K562 (cell line): ENCODE measurements at regions not wholly inside any gene's neighbourhood (a gene's known extent, or its start where the extent isn't known, plus 50 kb on each side); places are given as distances from the start of the nearest gene placed in this dataset.

Experiments
- ATAC-seq: fragments of 200-7000 bp; cut with Tn5 transposase; 3 replicates; pipeline ENCODE4 v1.9.1; 2020; ENCODE audit warnings: moderate library complexity
- BruUV-seq: library from RNA; stranded (reverse); fragments of 400-500 nt; replicated peaks from 2 replicates; lab custom pipeline; 2021; lab: Mats Ljungman, UMichigan
- CTCF ChIA-PET: fragments of 300-600 bp; formaldehyde crosslinking; extraction: SDS; loops from one replicate; lab custom pipeline; 2021; ENCODE audit warnings: low intra/inter-chr PET ratio; lab: Yijun Ruan, JAX
- POLR2A ChIA-PET: fragments of 300-600, 350-650 bp; sonication (Branson Sonifier 250); formaldehyde crosslinking; extraction: SDS; loops from one replicate; lab custom pipeline; 2021; ENCODE audit warnings: antibody characterized with exemption, inconsistent platforms; lab: Yijun Ruan, JAX
- DNase-seq, 4 experiments: peaks; one replicate each; pipeline versions ENCODE4 v3.0.0 to v3.0.0-alpha.2; 2011 to 2018; ENCODE audit warnings: low spot score in 3 of 4, mixed read lengths in 3 of 4; ENCODE audit errors: extremely low read depth in 1 of 4
- FAIRE-seq: peaks from 2 replicates; lab custom pipeline; 2011; peaks lifted over from hg19 to GRCh38; lab: Jason Lieb, UNC
- H2AFZ ChIP-seq: 2 replicates; pipeline ENCODE4 v1.6.0; 2011; ENCODE audit warnings: low read depth, low read length, control low read depth, inconsistent platforms
- H3K27ac ChIP-seq: fragments of 200-600 bp; 3 replicates; pipeline ENCODE4 v1.8.0; 2011; ENCODE audit warnings: low read depth, mild to moderate bottlenecking, control low read depth, inconsistent platforms, low read length, moderate library complexity, mixed read lengths; ENCODE audit errors: extremely low read depth
- H3K27me3 ChIP-seq, 2 experiments: fragments of 300-600 bp in 1 of 2; 2 replicates in 1 of 2; 3 replicates in 1 of 2; pipeline versions ENCODE4 v1.6.0 to v1.8.0; 2011; ENCODE audit warnings: inconsistent platforms in 2 of 2, low read length in 2 of 2, mild to moderate bottlenecking in 1 of 2, mixed read lengths in 1 of 2, moderate library complexity in 1 of 2; ENCODE audit not compliant: control insufficient read depth in 2 of 2, insufficient read depth in 2 of 2
- H3K36me3 ChIP-seq: fragments of 300-600 bp; 3 replicates; pipeline ENCODE4 v1.8.0; 2011; ENCODE audit warnings: mild to moderate bottlenecking, low read length, inconsistent platforms; ENCODE audit not compliant: control insufficient read depth, insufficient read depth
- H3K4me1 ChIP-seq, 2 experiments: fragments of 200-600 bp in 1 of 2; replicated peaks in 1 of 2; 2 replicates in 1 of 2; 3 replicates in 1 of 2; pipeline versions ENCODE4 v1.5.1 to v1.8.0; 2011; ENCODE audit warnings: inconsistent platforms in 2 of 2, low read length in 2 of 2, mild to moderate bottlenecking in 1 of 2, mixed read lengths in 1 of 2, moderate library complexity in 1 of 2; ENCODE audit not compliant: control insufficient read depth in 2 of 2, insufficient read depth in 2 of 2
- H3K4me2 ChIP-seq: 2 replicates; pipeline ENCODE4 v1.6.1; 2011; ENCODE audit warnings: low read length, control low read depth, inconsistent platforms, mixed read lengths; ENCODE audit not compliant: insufficient read depth
- H3K4me3 ChIP-seq: fragments of 200-600 bp; sonication (generic), shearing (Covaris generic); 2 replicates; pipeline ENCODE4 v1.5.1; 2016; ENCODE audit warnings: control low read depth, inconsistent platforms
- H3K79me2 ChIP-seq: fragments of 200-600 bp; 3 replicates; pipeline ENCODE4 v1.8.0; 2011; ENCODE audit warnings: low read length, inconsistent platforms; ENCODE audit not compliant: control insufficient read depth, insufficient read depth
- H3K9ac ChIP-seq, 2 experiments: 2 replicates each; pipeline versions ENCODE4 v1.6.0 to v1.6.1; 2011; ENCODE audit warnings: low read depth in 2 of 2, low read length in 2 of 2, control low read depth in 1 of 2, inconsistent platforms in 1 of 2, mild to moderate bottlenecking in 1 of 2, mixed read lengths in 1 of 2; ENCODE audit not compliant: insufficient read depth in 1 of 2
- H3K9me1 ChIP-seq: one replicate; pipeline ENCODE4 v1.6.0; 2011; ENCODE audit warnings: inconsistent platforms, mild to moderate bottlenecking, low read length, moderate library complexity; ENCODE audit not compliant: control insufficient read depth, insufficient read depth
- H3K9me3 ChIP-seq: replicated peaks from 2 replicates; pipeline ENCODE4 v1.5.1; 2011; ENCODE audit warnings: low read depth, low read length, inconsistent platforms; ENCODE audit not compliant: control insufficient read depth, insufficient read depth
- H4K20me1 ChIP-seq: replicated peaks from 2 replicates; pipeline ENCODE4 v1.6.1; 2011; ENCODE audit warnings: low read length, inconsistent platforms, mixed read lengths; ENCODE audit not compliant: control insufficient read depth, insufficient read depth
- CBX3 ChIP-seq, 2 experiments: IDR thresholded peaks; 1 replicate in 1 of 2; 2 replicates in 1 of 2; pipeline ENCODE4 v1.6.1; 2012; ENCODE audit warnings: inconsistent platforms in 2 of 2, low read length in 2 of 2, borderline replicate concordance in 1 of 2, control low read depth in 1 of 2
- CHD1 ChIP-seq: fragments of 200-600 bp; sonication (generic); IDR thresholded peaks from one replicate; pipeline ENCODE4 v1.6.1; 2012; ENCODE audit warnings: mild to moderate bottlenecking, moderate library complexity, low read length, inconsistent platforms
- E2F6 ChIP-seq, 2 experiments: IDR thresholded peaks; 2 replicates each; pipeline ENCODE4 v1.6.1; 2011; ENCODE audit warnings: borderline replicate concordance in 1 of 2, control low read depth in 1 of 2, low read depth in 1 of 2, low read length in 1 of 2, mild to moderate bottlenecking in 1 of 2, mixed read lengths in 1 of 2, moderate library complexity in 1 of 2; ENCODE audit not compliant: insufficient read depth in 1 of 2, insufficient read length in 1 of 2, poor library complexity in 1 of 2, severe bottlenecking in 1 of 2; ENCODE audit errors: extremely low read depth in 1 of 2
- ETS2 ChIP-seq: IDR thresholded peaks from 2 replicates; pipeline ENCODE4 v1.6.1; 2016; ENCODE audit warnings: borderline replicate concordance, missing genetic modification characterization, mild to moderate bottlenecking, moderate library complexity, missing compliant biosample characterization; ENCODE audit not compliant: poor library complexity, severe bottlenecking
- ILK ChIP-seq: fragments of 450-650 bp; IDR thresholded peaks from 2 replicates; pipeline ENCODE4 v1.6.1; 2016; ENCODE audit warnings: missing genetic modification characterization, low read depth, mild to moderate bottlenecking, missing compliant biosample characterization, moderate library complexity, borderline replicate concordance
- JUNB ChIP-seq: fragments of 450-650 bp; formaldehyde crosslinking; conservative IDR thresholded peaks from 2 replicates; pipeline ENCODE4 v1.4.0; 2020; ENCODE audit warnings: mild to moderate bottlenecking
- NR2F6 ChIP-seq: fragments of 450-650 bp; formaldehyde crosslinking; IDR thresholded peaks from 2 replicates; pipeline ENCODE4 v1.4.0; 2020; ENCODE audit warnings: mild to moderate bottlenecking
- SIN3A ChIP-seq, 2 experiments: fragments of 150-350 bp in 1 of 2; IDR thresholded peaks; 2 replicates each; pipeline ENCODE4 v1.6.1; 2011 to 2016; ENCODE audit warnings: borderline replicate concordance in 2 of 2, low read depth in 2 of 2, low read length in 2 of 2, mild to moderate bottlenecking in 2 of 2, moderate library complexity in 2 of 2; ENCODE audit not compliant: control insufficient read depth in 1 of 2
- SREBF2 ChIP-seq: sonication (generic); formaldehyde crosslinking; IDR thresholded peaks from 2 replicates; pipeline ENCODE4 v1.4.0; 2020; ENCODE audit warnings: mild to moderate bottlenecking, missing genetic modification reagents
- TEAD2 ChIP-seq: fragments of 450-650 bp; IDR thresholded peaks from 2 replicates; pipeline ENCODE4 v1.6.1; 2016; ENCODE audit warnings: missing genetic modification characterization, control low read depth, missing compliant biosample characterization
- ZNF146 ChIP-seq: IDR thresholded peaks from one replicate; pipeline ENCODE4 v1.6.1; 2018; ENCODE audit warnings: missing compliant biosample characterization; ENCODE audit not compliant: unreplicated experiment
- WGBS: fragments of 100-300 bp; shearing (Covaris generic); methylation state at CpG from one replicate; pipeline ENCODE4 v1.1.6; 2016; ENCODE audit warnings: low coverage, mixed read lengths; ENCODE audit not compliant: insufficient coverage; ENCODE audit errors: missing lambda C conversion rate; 5-methylcytosine and 5-hydroxymethylcytosine counted together
- in situ Hi-C: fragments of 300-500 bp; cut with MboI; formaldehyde crosslinking; loops from 4 replicates; pipeline ENCODE4 v1.15.0; 2018; ENCODE audit warnings: inconsistent platforms, mixed read lengths
- intact Hi-C: fragments of 100-400 bp; cut with micrococcal nuclease; formaldehyde crosslinking; loops from 2 replicates; pipeline ENCODE4 v1.14.2; 2022
- TF ChIP-seq, protein P1 (sequence below): IDR thresholded peaks from 2 replicates; pipeline ENCODE4 v1.6.1; 2011; ENCODE audit not compliant: insufficient read length; ENCODE audit errors: extremely low read depth
- TF ChIP-seq, protein P2 (sequence below): fragments of 250-450 bp; sonication (Bioruptor Pico); IDR thresholded peaks from 2 replicates; pipeline ENCODE4 v1.8.0; 2022; ENCODE audit warnings: inconsistent platforms
- TF ChIP-seq, protein P3 (sequence below), 2 experiments: fragments of 450-650 bp; conservative IDR thresholded peaks; 2 replicates each; pipeline ENCODE4 v1.6.1; 2017; ENCODE audit warnings: mild to moderate bottlenecking in 2 of 2, moderate library complexity in 2 of 2
- TF ChIP-seq, protein P4 (sequence below): fragments of 250-450 bp; sonication (Bioruptor Pico); IDR thresholded peaks from 2 replicates; pipeline ENCODE4 v1.8.0; 2022; ENCODE audit warnings: moderate library complexity, mild to moderate bottlenecking, inconsistent platforms

DNA sequence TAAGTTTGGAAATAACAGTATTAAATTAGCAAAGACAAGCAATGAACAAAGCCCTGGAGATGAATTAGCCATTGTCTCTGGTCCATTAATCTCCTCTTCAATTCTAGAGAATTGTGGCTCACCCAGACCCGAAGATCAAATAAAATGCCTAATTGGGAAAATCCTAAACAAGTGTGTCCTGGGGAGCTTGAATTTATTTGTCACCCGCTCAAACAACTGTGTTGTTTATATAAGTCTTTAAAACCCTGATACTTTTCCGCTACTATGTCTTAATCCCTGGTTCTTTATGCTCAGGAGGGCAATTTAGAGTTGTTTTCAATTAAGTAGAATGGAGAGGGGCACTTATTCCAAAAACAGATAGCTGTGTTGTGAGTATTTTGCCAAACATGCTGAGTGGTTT, 128.4 kb downstream of the ANXA1 start:
- POLR2A ChIA-PET, result no interaction called here
- FAIRE-seq (no peak), ATAC-seq (no peak), DNase-seq (no peak)
- 34% methylated on average over 3 of the region's 3 CpGs for WGBS
- CTCF ChIA-PET, result no interaction called here
- in situ Hi-C loops (no loop called here), intact Hi-C loops (no loop called here)
- Histone ChIP-seq H3K9ac (no peak overlapping the region), H3K4me3 (no peak overlapping the region), H3K9me3 (no peaks in the 10 kb centered on the region), H3K79me2 (no peaks in the 10 kb centered on the region), H2AFZ (no peak overlapping the region), H3K27ac (no peak overlapping the region), H3K4me2 (no peak overlapping the region), H3K36me3 (no peaks in the 10 kb centered on the region), H4K20me1 (no peaks in the 10 kb centered on the region), H3K27me3 (no peaks in the 10 kb centered on the region), H3K9me1 (no peaks in the 10 kb centered on the region), H3K4me1 (no peaks in the 10 kb centered on the region)
- BruUV-seq, result no TSS peak
- TF ChIP-seq JUNB (CRISPR knock-in tag) (no peak), CHD1 (no peak), SIN3A (IDR thresholded peaks at IDR 0.05; ENCODE audit: borderline replicate concordance in 2 of 2, control insufficient read depth in 1 of 2, low read depth in 2 of 2, low read length in 2 of 2) (no peak), SREBF2 (no peak), ZNF146 (CRISPR knock-in tag) (no peak), ILK (tag) (no peak), CBX3 (IDR thresholded peaks at IDR 0.05; ENCODE audit: borderline replicate concordance in 1 of 2, low read length in 2 of 2) (no peak), TEAD2 (tag) (no peak), E2F6 (IDR thresholded peaks at IDR 0.05; ENCODE audit: borderline replicate concordance in 1 of 2, extremely low read depth in 1 of 2, insufficient read depth in 1 of 2, insufficient read length in 1 of 2, low read depth in 1 of 2, low read length in 1 of 2, poor library complexity in 1 of 2, severe bottlenecking in 1 of 2) (no peak), ETS2 (tag) (no peak), NR2F6 (CRISPR knock-in tag) (no peak)
- TF ChIP-seq, protein P1, sequence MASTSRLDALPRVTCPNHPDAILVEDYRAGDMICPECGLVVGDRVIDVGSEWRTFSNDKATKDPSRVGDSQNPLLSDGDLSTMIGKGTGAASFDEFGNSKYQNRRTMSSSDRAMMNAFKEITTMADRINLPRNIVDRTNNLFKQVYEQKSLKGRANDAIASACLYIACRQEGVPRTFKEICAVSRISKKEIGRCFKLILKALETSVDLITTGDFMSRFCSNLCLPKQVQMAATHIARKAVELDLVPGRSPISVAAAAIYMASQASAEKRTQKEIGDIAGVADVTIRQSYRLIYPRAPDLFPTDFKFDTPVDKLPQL, result no peak
- TF ChIP-seq, protein P2, sequence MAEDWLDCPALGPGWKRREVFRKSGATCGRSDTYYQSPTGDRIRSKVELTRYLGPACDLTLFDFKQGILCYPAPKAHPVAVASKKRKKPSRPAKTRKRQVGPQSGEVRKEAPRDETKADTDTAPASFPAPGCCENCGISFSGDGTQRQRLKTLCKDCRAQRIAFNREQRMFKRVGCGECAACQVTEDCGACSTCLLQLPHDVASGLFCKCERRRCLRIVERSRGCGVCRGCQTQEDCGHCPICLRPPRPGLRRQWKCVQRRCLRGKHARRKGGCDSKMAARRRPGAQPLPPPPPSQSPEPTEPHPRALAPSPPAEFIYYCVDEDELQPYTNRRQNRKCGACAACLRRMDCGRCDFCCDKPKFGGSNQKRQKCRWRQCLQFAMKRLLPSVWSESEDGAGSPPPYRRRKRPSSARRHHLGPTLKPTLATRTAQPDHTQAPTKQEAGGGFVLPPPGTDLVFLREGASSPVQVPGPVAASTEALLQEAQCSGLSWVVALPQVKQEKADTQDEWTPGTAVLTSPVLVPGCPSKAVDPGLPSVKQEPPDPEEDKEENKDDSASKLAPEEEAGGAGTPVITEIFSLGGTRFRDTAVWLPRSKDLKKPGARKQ, result no peak
- TF ChIP-seq, protein P3, sequence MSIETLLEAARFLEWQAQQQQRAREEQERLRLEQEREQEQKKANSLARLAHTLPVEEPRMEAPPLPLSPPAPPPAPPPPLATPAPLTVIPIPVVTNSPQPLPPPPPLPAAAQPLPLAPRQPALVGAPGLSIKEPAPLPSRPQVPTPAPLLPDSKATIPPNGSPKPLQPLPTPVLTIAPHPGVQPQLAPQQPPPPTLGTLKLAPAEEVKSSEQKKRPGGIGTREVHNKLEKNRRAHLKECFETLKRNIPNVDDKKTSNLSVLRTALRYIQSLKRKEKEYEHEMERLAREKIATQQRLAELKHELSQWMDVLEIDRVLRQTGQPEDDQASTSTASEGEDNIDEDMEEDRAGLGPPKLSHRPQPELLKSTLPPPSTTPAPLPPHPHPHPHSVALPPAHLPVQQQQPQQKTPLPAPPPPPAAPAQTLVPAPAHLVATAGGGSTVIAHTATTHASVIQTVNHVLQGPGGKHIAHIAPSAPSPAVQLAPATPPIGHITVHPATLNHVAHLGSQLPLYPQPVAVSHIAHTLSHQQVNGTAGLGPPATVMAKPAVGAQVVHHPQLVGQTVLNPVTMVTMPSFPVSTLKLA (conservative IDR thresholded peaks at IDR 0.05), result no peak
- TF ChIP-seq, protein P4, sequence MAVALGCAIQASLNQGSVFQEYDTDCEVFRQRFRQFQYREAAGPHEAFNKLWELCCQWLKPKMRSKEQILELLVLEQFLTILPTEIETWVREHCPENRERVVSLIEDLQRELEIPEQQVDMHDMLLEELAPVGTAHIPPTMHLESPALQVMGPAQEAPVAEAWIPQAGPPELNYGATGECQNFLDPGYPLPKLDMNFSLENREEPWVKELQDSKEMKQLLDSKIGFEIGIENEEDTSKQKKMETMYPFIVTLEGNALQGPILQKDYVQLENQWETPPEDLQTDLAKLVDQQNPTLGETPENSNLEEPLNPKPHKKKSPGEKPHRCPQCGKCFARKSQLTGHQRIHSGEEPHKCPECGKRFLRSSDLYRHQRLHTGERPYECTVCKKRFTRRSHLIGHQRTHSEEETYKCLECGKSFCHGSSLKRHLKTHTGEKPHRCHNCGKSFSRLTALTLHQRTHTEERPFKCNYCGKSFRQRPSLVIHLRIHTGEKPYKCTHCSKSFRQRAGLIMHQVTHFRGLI (CRISPR knock-in tag), result no peak
